ENCODE measurements at regions not wholly inside any gene's neighbourhood (a gene's known extent, or its start where the extent isn't known, plus 50 kb on each side); places are given as distances from the start of the nearest gene placed in this dataset.

- intact Hi-C loops (cut with DNase I) = no loop called here
- ATAC-seq (no peak), DNase-seq (ENCODE audit: missing footprints) (no peak)
Observed at GRCh38 chr20:6238421-6238820, 115.6 kb upstream of the FERMT1 start.

GRCh38 chr20:6235510-6235909, 112.7 kb upstream of the FERMT1 start:
- intact Hi-C loops (cut with DNase I) = no loop called here
- DNase-seq (ENCODE audit: missing footprints) (no peak), ATAC-seq (no peak)

DNA sequence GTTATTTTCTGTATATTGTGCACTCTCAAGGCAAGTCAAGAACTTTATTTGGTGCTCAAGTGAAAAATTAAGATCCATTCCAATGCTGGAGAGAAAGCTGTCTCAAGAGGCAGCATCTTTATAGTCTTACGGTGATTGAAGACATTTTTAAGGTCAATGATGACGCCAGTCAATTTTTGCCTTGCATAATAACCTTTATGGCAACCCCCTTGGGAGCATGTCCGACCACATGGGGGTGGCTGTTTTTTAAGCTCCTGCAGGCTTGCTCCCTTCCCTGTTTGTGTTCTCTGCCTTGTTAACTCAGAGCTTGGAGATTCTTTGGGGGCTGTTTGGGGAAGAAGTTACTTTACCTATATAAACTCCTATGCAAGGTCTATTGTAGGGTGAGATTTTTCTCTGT, 109.6 kb upstream of the FERMT1 start:
- DNase-seq (ENCODE audit: missing footprints) (no peak), ATAC-seq (no peak)
- intact Hi-C loops (cut with DNase I) = no loop called here

DNA sequence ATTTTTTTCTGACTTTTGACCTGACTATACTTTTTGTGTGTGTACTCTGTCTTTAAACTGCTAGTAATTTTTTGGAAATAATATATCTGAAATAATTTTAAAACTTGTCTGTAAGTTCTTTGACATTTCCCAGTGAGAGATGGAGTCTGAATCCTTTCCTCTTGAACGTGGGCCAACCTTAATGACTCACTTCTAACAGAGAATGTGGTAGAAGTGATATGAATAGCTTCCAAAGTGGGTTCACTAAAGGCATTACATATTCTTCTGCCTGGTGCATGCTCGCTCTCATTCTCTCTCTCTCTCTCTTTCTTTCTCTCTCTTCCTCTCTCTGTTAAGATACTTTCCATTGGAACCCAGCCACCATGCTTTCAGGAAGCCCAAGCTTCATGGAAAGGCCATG, 108.7 kb upstream of the FERMT1 start:
- intact Hi-C loops (cut with DNase I) = no loop called here
- no peak for DNase-seq (ENCODE audit: missing footprints)
- ATAC-seq = no peak

DNA sequence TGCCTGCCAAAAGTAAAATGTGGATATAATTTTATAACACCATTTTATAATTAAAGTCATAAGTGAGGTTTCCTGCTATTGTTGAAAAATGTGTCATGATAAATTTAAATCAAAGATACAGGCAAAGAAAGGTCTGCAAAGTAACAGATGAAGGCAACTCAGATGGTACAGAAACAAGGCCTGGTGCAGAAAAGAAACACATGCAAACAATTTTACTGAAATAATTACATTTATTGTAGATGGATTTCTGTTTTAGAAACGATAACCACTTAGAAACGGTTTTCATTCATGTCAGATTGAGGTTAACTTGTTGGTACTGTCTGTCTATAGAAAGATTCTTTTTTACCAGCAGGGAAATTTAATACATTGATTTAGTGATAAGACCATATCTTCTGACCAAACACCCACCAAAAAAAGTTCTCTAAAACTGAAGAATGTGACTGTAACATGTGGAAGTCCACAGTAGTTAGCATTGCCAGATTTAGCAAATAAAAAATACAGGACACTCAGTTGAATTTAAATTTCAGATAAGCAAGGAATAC, 105.5 kb upstream of the FERMT1 start:
- intact Hi-C loops (cut with DNase I) = no loop called here
- no peak for DNase-seq (ENCODE audit: missing footprints)
- ATAC-seq = no peak

GRCh38 chr20:6213311-6213710, 90.5 kb upstream of the FERMT1 start:
- ATAC-seq = no peak
- no peak for DNase-seq (ENCODE audit: missing footprints)
- intact Hi-C loops (cut with DNase I) = no loop called here

- no peak for DNase-seq (ENCODE audit: missing footprints)
- no peak for ATAC-seq
- intact Hi-C loops (cut with DNase I) = no loop called here
Observed at GRCh38 chr20:6212903-6213302, 90.1 kb upstream of the FERMT1 start.

- intact Hi-C loops (cut with DNase I) = no loop called here
- DNase-seq (ENCODE audit: missing footprints) (no peak), ATAC-seq (no peak)
Observed at GRCh38 chr20:6209093-6209492, 86.3 kb upstream of the FERMT1 start.

- DNase-seq (ENCODE audit: missing footprints) (no peak), ATAC-seq (no peak)
- intact Hi-C loops (cut with DNase I) = no loop called here
Observed at GRCh38 chr20:6200092-6200491, 77.3 kb upstream of the FERMT1 start.

GRCh38 chr20:6185268-6185667, 62.4 kb upstream of the FERMT1 start:
- intact Hi-C loops (cut with DNase I) = no loop called here
- no peak for DNase-seq (ENCODE audit: missing footprints)
- ATAC-seq = no peak

GRCh38 chr20:6184086-6184485, 61.3 kb upstream of the FERMT1 start:
- peak; percentile 35 for DNase-seq (ENCODE audit: missing footprints)
- no peak for ATAC-seq
- intact Hi-C loops (cut with DNase I) = no loop called here

GRCh38 chr20:6180531-6180930, 57.7 kb upstream of the FERMT1 start:
- no peak for DNase-seq (ENCODE audit: missing footprints)
- intact Hi-C loops (cut with DNase I) = no loop called here
- no peak for ATAC-seq

DNA sequence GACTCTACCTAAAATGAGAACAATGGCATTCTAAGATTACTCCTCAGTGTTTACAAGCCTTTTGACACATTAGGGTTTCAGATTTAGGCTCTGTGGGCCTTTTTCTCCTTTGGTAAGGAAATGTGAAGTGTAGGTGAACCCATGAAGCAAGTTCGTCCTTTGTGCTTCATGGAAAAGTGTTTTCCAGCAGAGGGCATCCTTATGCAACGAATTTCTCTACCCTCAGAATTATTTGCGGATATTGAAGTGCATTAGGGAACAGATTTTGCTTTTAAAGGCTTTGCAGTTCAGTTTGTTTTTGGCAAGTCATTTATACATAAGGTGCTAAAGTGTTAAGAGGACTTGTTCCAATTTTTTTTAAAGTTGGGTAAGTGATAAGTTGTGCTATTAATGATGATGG, 55.7 kb upstream of the FERMT1 start:
- DNase-seq (ENCODE audit: missing footprints) (no peak), ATAC-seq (no peak)
- intact Hi-C loops (cut with DNase I) = no loop called here

DNA sequence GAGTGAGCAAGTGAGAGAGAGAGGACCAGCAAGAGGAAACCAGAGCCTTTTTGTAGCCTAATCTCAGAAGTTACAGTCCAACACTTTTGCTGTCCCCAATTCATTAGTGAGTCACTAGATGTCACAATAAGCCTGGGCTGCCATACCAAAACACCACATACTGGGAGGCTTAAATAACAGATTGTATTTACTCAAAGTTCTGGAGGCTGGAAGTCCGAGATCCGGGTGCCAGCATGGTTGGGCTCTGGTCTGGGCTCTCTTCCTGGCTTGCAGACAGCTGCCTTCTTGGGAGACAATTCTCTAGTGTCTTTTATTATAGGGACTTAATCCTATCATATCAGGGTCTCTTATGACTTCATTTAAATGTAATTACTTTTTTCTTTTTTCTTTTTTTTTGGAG, 50.7 kb upstream of the FERMT1 start:
- ATAC-seq (no peak), DNase-seq (ENCODE audit: missing footprints) (no peak)
- intact Hi-C loops (cut with DNase I) = no loop called here

Measured in Right ventricle myocardium inferior (tissue), 1 donor.